Fibroblast of peridontal ligament (primary cell): ENCODE measurements at regions not wholly inside any gene's neighbourhood (a gene's known extent, or its start where the extent isn't known, plus 50 kb on each side); places are given as distances from the start of the nearest gene placed in this dataset.

ENCODE experiments used
- DNase-seq: peaks from one replicate; pipeline ENCODE4 v3.0.0-alpha.2; 2010; ENCODE audit errors: extremely low read depth

- no peak for DNase-seq
These were observed 104.8 kb upstream of the UBL3 start for GRCh38 chr13:29955137-29955650.

GRCh38 chr13:29954082-29955028 is 103.9 kb upstream of the UBL3 start:
- DNase-seq = no peak

GRCh38 chr13:29953542-29953941 is 103.1 kb upstream of the UBL3 start:
- no peak for DNase-seq

GRCh38 chr13:29952245-29952644 is 101.8 kb upstream of the UBL3 start:
- no peak for DNase-seq

GRCh38 chr13:29948791-29949190 is 98.4 kb upstream of the UBL3 start:
- no peak for DNase-seq

- DNase-seq = no peak
These were observed 97.8 kb upstream of the UBL3 start for GRCh38 chr13:29948244-29948643.

- no peak for DNase-seq
These were observed 97.4 kb upstream of the UBL3 start for GRCh38 chr13:29947839-29948238.

- DNase-seq = no peak
These were observed 95.7 kb upstream of the UBL3 start for GRCh38 chr13:29946093-29946492.

- DNase-seq = no peak
These were observed 93.3 kb upstream of the UBL3 start for GRCh38 chr13:29943686-29944085.

- no peak for DNase-seq
These were observed 92.9 kb upstream of the UBL3 start for GRCh38 chr13:29943273-29943672.

GRCh38 chr13:29940715-29941114 is 90.3 kb upstream of the UBL3 start:
- DNase-seq = no peak

GRCh38 chr13:29939158-29939557 is 88.7 kb upstream of the UBL3 start:
- DNase-seq = no peak

GRCh38 chr13:29937841-29938240 is 87.4 kb upstream of the UBL3 start:
- no peak for DNase-seq

GRCh38 chr13:29937379-29937778 is 87.0 kb upstream of the UBL3 start:
- no peak for DNase-seq

GRCh38 chr13:29936956-29937355 is 86.5 kb upstream of the UBL3 start:
- no peak for DNase-seq

- DNase-seq = no peak
These were observed 85.8 kb upstream of the UBL3 start for GRCh38 chr13:29936051-29936813.

- no peak for DNase-seq
These were observed 85.0 kb upstream of the UBL3 start for GRCh38 chr13:29935309-29935981.

GRCh38 chr13:29934531-29935308 is 84.3 kb upstream of the UBL3 start:
- DNase-seq = no peak

- DNase-seq = no peak
These were observed 83.0 kb upstream of the UBL3 start for GRCh38 chr13:29933401-29933800.

GRCh38 chr13:29931696-29932095 is 81.3 kb upstream of the UBL3 start:
- no peak for DNase-seq
